Liver (tissue), 8 donors: ENCODE measurements at regions not wholly inside any gene's neighbourhood (a gene's known extent, or its start where the extent isn't known, plus 50 kb on each side); places are given as distances from the start of the nearest gene placed in this dataset.

Source experiments
- DNase-seq: peaks from one replicate; pipeline ENCODE4 v3.0.0-alpha.2; 2017; ENCODE audit warnings: low spot score
- H3K27ac ChIP-seq, 2 donors: one replicate each; pipeline ENCODE4 v1.7.0; 2013; ENCODE audit warnings: inconsistent platforms in 2 of 2, low read length in 2 of 2, control low read depth in 1 of 2, low read depth in 1 of 2, mild to moderate bottlenecking in 1 of 2
- H3K27me3 ChIP-seq, 4 donors: one replicate each; pipeline versions ENCODE4 v1.6.1 to v1.7.0; 2013; ENCODE audit warnings: low read length in 3 of 4, inconsistent platforms in 1 of 4, mild to moderate bottlenecking in 1 of 4, moderate library complexity in 1 of 4; ENCODE audit not compliant: control insufficient read depth in 4 of 4, insufficient read depth in 4 of 4
- H3K36me3 ChIP-seq, 4 donors: one replicate each; pipeline versions ENCODE4 v1.6.1 to v1.7.0; 2013; ENCODE audit warnings: low read length in 3 of 4, mild to moderate bottlenecking in 3 of 4, low read depth in 1 of 4, moderate library complexity in 1 of 4; ENCODE audit not compliant: control insufficient read depth in 4 of 4, insufficient read depth in 3 of 4
- H3K4me1 ChIP-seq, 4 donors: one replicate each; pipeline versions ENCODE4 v1.6.1 to v1.7.0; 2013; ENCODE audit warnings: low read length in 3 of 4, mild to moderate bottlenecking in 3 of 4, moderate library complexity in 1 of 4; ENCODE audit not compliant: control insufficient read depth in 4 of 4, insufficient read depth in 4 of 4
- H3K4me3 ChIP-seq, 3 donors: one replicate each; pipeline versions ENCODE4 v1.6.1 to v1.7.0; 2013; ENCODE audit warnings: low read length in 3 of 3, control low read depth in 1 of 3, low read depth in 1 of 3, mild to moderate bottlenecking in 1 of 3
- H3K9ac ChIP-seq, 2 donors: one replicate each; pipeline ENCODE4 v1.7.0; 2013; ENCODE audit warnings: low read length in 2 of 2, mild to moderate bottlenecking in 2 of 2, moderate library complexity in 2 of 2, control low read depth in 1 of 2, low read depth in 1 of 2
- H3K9me3 ChIP-seq, 4 donors: one replicate each; pipeline versions ENCODE4 v1.6.1 to v1.7.0; 2013; ENCODE audit warnings: low read length in 3 of 4; ENCODE audit not compliant: control insufficient read depth in 4 of 4
- EGR1 ChIP-seq, 2 donors: IDR thresholded peaks; 2 replicates each; pipeline ENCODE4 v1.6.1; 2016 to 2018; ENCODE audit warnings: antibody characterized with exemption in 2 of 2, low read depth in 2 of 2
- FOXA1 ChIP-seq: IDR thresholded peaks from 2 replicates; pipeline ENCODE4 v1.6.1; 2016; ENCODE audit warnings: antibody characterized with exemption
- FOXA2 ChIP-seq: IDR thresholded peaks from 2 replicates; pipeline ENCODE4 v1.6.1; 2016; ENCODE audit warnings: antibody characterized with exemption
- HNF4A ChIP-seq, 2 donors: conservative IDR thresholded peaks; 2 replicates each; pipeline ENCODE4 v1.6.1; 2016; ENCODE audit warnings: antibody characterized with exemption in 2 of 2, mild to moderate bottlenecking in 2 of 2
- HNF4G ChIP-seq: IDR thresholded peaks from 2 replicates; pipeline ENCODE4 v1.6.1; 2016; ENCODE audit warnings: antibody characterized with exemption
- JUND ChIP-seq, 2 donors: IDR thresholded peaks; 2 replicates each; pipeline ENCODE4 v1.6.1; 2016; ENCODE audit warnings: antibody characterized with exemption in 2 of 2
- RAD21 ChIP-seq, 2 donors: IDR thresholded peaks; 2 replicates each; pipeline ENCODE4 v1.6.1; 2016; ENCODE audit warnings: antibody characterized with exemption in 2 of 2, mild to moderate bottlenecking in 2 of 2
- RXRA ChIP-seq, 2 donors: IDR thresholded peaks; 2 replicates each; pipeline ENCODE4 v1.6.1; 2017 to 2018; ENCODE audit warnings: antibody characterized with exemption in 2 of 2, mild to moderate bottlenecking in 1 of 2
- SP1 ChIP-seq: IDR thresholded peaks from 2 replicates; pipeline ENCODE4 v1.6.1; 2018; ENCODE audit warnings: antibody characterized with exemption, mild to moderate bottlenecking
- TAF1 ChIP-seq: conservative IDR thresholded peaks from 2 replicates; pipeline ENCODE4 v1.6.1; 2016; ENCODE audit warnings: antibody characterized with exemption, mild to moderate bottlenecking
- YY1 ChIP-seq: IDR thresholded peaks from 2 replicates; pipeline ENCODE4 v1.6.1; 2016; ENCODE audit warnings: antibody characterized with exemption, mild to moderate bottlenecking
- WGBS: extraction: QIAGEN DNeasy Blood & Tissue Kit; methylation state at CpG from one replicate; pipeline ENCODE4 v1.1.7; 2013; 5-methylcytosine and 5-hydroxymethylcytosine counted together
- TF ChIP-seq, protein P1 (sequence below): IDR thresholded peaks from 2 replicates; pipeline ENCODE4 v1.6.1; 2016; ENCODE audit warnings: antibody characterized with exemption
- TF ChIP-seq, protein P2 (sequence below): IDR thresholded peaks from 2 replicates; pipeline ENCODE4 v1.6.1; 2016; ENCODE audit warnings: antibody characterized with exemption
- TF ChIP-seq, protein P3 (sequence below): IDR thresholded peaks from 2 replicates; pipeline ENCODE4 v1.6.1; 2016; ENCODE audit warnings: antibody characterized with exemption, mild to moderate bottlenecking
- TF ChIP-seq, protein P4 (sequence below): IDR thresholded peaks from 2 replicates; pipeline ENCODE4 v1.6.1; 2016; ENCODE audit warnings: antibody characterized with exemption
- TF ChIP-seq, protein P5 (sequence below): fragments of 150-350 bp; IDR thresholded peaks from 2 replicates; pipeline ENCODE4 v1.5.1; 2017; ENCODE audit warnings: improper control_type of control experiment, low read depth, low read length; ENCODE audit not compliant: missing input control
- donor health status: healthy.
- donor health status: healthy.
- donor health status: healthy.
- donor health status: healthy.
- donor health status: healthy.

DNA sequence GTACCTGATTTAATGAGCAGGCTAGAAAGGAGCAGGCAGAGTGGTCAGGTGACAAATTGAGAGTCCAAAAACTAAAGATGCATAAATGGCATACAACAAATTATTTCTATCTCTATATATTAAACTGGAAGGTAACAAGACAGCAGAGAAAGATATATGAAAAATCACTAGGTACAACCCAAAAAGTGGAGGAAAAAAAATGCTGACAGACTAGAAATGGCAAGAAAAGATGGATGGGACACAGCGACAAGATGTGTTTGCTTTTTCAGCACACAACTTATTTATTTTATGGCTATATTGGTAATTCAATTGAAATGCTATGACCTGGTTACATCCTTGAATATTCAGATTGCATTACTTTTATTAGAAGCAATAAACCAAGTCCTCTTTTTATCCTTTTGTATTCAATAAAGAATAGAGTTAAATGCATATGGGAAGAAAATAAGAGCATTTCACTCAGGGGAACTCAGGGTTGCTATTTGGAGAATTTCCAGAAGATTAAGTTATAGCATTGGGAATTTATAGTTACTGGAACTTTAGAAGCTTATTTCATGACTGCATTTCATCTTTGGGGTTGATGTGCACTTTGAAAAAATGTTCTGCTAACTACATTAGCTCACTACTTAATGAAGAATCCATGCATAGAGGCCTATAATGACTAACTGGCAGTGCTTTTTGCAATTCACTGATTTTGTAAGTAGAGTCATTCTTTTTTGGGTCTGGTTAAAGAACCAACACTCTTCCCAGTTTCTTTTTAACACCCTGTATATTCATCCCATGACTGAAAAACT, 566.6 kb upstream of the TUSC1 start:
- Histone ChIP-seq H3K4me3 (no peak overlapping the region), H3K9ac (no peak overlapping the region), H3K36me3 (no peaks in the 10 kb centered on the region), H3K27ac (no peak overlapping the region), H3K27me3 (no peaks in the 10 kb centered on the region), H3K4me1 (no peaks in the 10 kb centered on the region), H3K9me3 (no peaks in the 10 kb centered on the region)
- DNase-seq: no peak
- TF ChIP-seq, protein P1, sequence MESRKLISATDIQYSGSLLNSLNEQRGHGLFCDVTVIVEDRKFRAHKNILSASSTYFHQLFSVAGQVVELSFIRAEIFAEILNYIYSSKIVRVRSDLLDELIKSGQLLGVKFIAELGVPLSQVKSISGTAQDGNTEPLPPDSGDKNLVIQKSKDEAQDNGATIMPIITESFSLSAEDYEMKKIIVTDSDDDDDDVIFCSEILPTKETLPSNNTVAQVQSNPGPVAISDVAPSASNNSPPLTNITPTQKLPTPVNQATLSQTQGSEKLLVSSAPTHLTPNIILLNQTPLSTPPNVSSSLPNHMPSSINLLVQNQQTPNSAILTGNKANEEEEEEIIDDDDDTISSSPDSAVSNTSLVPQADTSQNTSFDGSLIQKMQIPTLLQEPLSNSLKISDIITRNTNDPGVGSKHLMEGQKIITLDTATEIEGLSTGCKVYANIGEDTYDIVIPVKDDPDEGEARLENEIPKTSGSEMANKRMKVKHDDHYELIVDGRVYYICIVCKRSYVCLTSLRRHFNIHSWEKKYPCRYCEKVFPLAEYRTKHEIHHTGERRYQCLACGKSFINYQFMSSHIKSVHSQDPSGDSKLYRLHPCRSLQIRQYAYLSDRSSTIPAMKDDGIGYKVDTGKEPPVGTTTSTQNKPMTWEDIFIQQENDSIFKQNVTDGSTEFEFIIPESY: no peak
- TF ChIP-seq YY1: no peak
- TF ChIP-seq, protein P2, sequence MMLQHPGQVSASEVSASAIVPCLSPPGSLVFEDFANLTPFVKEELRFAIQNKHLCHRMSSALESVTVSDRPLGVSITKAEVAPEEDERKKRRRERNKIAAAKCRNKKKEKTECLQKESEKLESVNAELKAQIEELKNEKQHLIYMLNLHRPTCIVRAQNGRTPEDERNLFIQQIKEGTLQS: no peak
- no peak for TF ChIP-seq JUND (IDR thresholded peaks at IDR 0.05)
- TF ChIP-seq, protein P3, sequence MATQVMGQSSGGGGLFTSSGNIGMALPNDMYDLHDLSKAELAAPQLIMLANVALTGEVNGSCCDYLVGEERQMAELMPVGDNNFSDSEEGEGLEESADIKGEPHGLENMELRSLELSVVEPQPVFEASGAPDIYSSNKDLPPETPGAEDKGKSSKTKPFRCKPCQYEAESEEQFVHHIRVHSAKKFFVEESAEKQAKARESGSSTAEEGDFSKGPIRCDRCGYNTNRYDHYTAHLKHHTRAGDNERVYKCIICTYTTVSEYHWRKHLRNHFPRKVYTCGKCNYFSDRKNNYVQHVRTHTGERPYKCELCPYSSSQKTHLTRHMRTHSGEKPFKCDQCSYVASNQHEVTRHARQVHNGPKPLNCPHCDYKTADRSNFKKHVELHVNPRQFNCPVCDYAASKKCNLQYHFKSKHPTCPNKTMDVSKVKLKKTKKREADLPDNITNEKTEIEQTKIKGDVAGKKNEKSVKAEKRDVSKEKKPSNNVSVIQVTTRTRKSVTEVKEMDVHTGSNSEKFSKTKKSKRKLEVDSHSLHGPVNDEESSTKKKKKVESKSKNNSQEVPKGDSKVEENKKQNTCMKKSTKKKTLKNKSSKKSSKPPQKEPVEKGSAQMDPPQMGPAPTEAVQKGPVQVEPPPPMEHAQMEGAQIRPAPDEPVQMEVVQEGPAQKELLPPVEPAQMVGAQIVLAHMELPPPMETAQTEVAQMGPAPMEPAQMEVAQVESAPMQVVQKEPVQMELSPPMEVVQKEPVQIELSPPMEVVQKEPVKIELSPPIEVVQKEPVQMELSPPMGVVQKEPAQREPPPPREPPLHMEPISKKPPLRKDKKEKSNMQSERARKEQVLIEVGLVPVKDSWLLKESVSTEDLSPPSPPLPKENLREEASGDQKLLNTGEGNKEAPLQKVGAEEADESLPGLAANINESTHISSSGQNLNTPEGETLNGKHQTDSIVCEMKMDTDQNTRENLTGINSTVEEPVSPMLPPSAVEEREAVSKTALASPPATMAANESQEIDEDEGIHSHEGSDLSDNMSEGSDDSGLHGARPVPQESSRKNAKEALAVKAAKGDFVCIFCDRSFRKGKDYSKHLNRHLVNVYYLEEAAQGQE: no peak
- TF ChIP-seq HNF4A (conservative IDR thresholded peaks at IDR 0.05): no peak
- TF ChIP-seq EGR1 (IDR thresholded peaks at IDR 0.05; ENCODE audit: low read depth in 2 of 2): no peak
- TF ChIP-seq, protein P4, sequence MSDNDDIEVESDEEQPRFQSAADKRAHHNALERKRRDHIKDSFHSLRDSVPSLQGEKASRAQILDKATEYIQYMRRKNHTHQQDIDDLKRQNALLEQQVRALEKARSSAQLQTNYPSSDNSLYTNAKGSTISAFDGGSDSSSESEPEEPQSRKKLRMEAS: no peak
- no peak for TF ChIP-seq TAF1
- no peak for TF ChIP-seq SP1
- no peak for TF ChIP-seq HNF4G
- TF ChIP-seq, protein P5, sequence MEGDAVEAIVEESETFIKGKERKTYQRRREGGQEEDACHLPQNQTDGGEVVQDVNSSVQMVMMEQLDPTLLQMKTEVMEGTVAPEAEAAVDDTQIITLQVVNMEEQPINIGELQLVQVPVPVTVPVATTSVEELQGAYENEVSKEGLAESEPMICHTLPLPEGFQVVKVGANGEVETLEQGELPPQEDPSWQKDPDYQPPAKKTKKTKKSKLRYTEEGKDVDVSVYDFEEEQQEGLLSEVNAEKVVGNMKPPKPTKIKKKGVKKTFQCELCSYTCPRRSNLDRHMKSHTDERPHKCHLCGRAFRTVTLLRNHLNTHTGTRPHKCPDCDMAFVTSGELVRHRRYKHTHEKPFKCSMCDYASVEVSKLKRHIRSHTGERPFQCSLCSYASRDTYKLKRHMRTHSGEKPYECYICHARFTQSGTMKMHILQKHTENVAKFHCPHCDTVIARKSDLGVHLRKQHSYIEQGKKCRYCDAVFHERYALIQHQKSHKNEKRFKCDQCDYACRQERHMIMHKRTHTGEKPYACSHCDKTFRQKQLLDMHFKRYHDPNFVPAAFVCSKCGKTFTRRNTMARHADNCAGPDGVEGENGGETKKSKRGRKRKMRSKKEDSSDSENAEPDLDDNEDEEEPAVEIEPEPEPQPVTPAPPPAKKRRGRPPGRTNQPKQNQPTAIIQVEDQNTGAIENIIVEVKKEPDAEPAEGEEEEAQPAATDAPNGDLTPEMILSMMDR: no peak
- no peak for TF ChIP-seq RAD21 (IDR thresholded peaks at IDR 0.05)
- TF ChIP-seq FOXA2: no peak
- no peak for TF ChIP-seq FOXA1
- no peak for TF ChIP-seq RXRA (IDR thresholded peaks at IDR 0.05)
- WGBS: 70% methylated on average over 1 of the region's 1 CpG
